ENCODE measurements at regions not wholly inside any gene's neighbourhood (a gene's known extent, or its start where the extent isn't known, plus 50 kb on each side); places are given as distances from the start of the nearest gene placed in this dataset.
"Not testable (repeated sequence)": the region's sequence is repeated elsewhere in the genome, so short reads cannot be mapped to it uniquely, and the experiment has no call there.

GRCh38 chr10:4226941-4227540 is 442.0 kb upstream of the KLF6 start:
- intact Hi-C loops (cut with DNase I), result no loop called here
- Histone ChIP-seq H3K27ac (no peak overlapping the region), H3K27me3 (ENCODE audit: low read depth) (no peaks in the 10 kb centered on the region), H3K9me3 (no peaks in the 10 kb centered on the region), H3K4me1 (no peaks in the 10 kb centered on the region), H3K4me3 (no peak overlapping the region), H3K36me3 (no peaks in the 10 kb centered on the region)
- DNase-seq, result no peak
- ATAC-seq, result no peak
- TF ChIP-seq CTCF (IDR thresholded peaks at IDR 0.05), result no peak

- no peak overlapping the region for H3K4me3 ChIP-seq
- no peak for TF ChIP-seq CTCF (IDR thresholded peaks at IDR 0.05)
- H3K4me1 ChIP-seq, result no peaks in the 10 kb centered on the region
- intact Hi-C loops (cut with DNase I), result no loop called here
- H3K27ac ChIP-seq, result no peak overlapping the region
- H3K36me3 ChIP-seq, result no peaks in the 10 kb centered on the region
- DNase-seq (no peak), ATAC-seq (no peak)
- no peaks in the 10 kb centered on the region for H3K9me3 ChIP-seq
- no peaks in the 10 kb centered on the region for H3K27me3 ChIP-seq (ENCODE audit: low read depth)
These were observed 439.2 kb upstream of the KLF6 start for GRCh38 chr10:4224178-4224577.

GRCh38 chr10:4221310-4221709 is 436.3 kb upstream of the KLF6 start:
- H3K4me1 ChIP-seq; H3K36me3 ChIP-seq; H3K9me3 ChIP-seq; ATAC-seq; DNase-seq; intact Hi-C loops (cut with DNase I); H3K4me3 ChIP-seq; H3K27ac ChIP-seq; H3K27me3 ChIP-seq (ENCODE audit: low read depth): not testable (repeated sequence)

- DNase-seq (no peak), ATAC-seq (no peak)
- intact Hi-C loops (cut with DNase I), result no loop called here
- no peak overlapping the region for H3K4me3 ChIP-seq
- no peaks in the 10 kb centered on the region for H3K27me3 ChIP-seq (ENCODE audit: low read depth)
- H3K9me3 ChIP-seq, result no peaks in the 10 kb centered on the region
- H3K27ac ChIP-seq, result no peak overlapping the region
- no peak for TF ChIP-seq CTCF (IDR thresholded peaks at IDR 0.05)
- H3K36me3 ChIP-seq, result no peaks in the 10 kb centered on the region
- no peaks in the 10 kb centered on the region for H3K4me1 ChIP-seq
These were observed 434.9 kb upstream of the KLF6 start for GRCh38 chr10:4219901-4220300.

GRCh38 chr10:4217653-4218052 is 432.6 kb upstream of the KLF6 start:
- H3K36me3 ChIP-seq, result no peaks in the 10 kb centered on the region
- DNase-seq (no peak), ATAC-seq (no peak)
- TF ChIP-seq CTCF (IDR thresholded peaks at IDR 0.05), result no peak
- H3K27ac ChIP-seq, result no peak overlapping the region
- intact Hi-C loops (cut with DNase I), result no loop called here
- H3K4me3 ChIP-seq, result no peak overlapping the region
- no peaks in the 10 kb centered on the region for H3K27me3 ChIP-seq (ENCODE audit: low read depth)
- H3K4me1 ChIP-seq, result no peaks in the 10 kb centered on the region
- H3K9me3 ChIP-seq, result no peaks in the 10 kb centered on the region

- H3K4me1 ChIP-seq, result no peaks in the 10 kb centered on the region
- H3K4me3 ChIP-seq, result no peak overlapping the region
- H3K27ac ChIP-seq, result no peak overlapping the region
- no peaks in the 10 kb centered on the region for H3K9me3 ChIP-seq
- DNase-seq (no peak), ATAC-seq (no peak)
- no peaks in the 10 kb centered on the region for H3K27me3 ChIP-seq (ENCODE audit: low read depth)
- H3K36me3 ChIP-seq, result no peaks in the 10 kb centered on the region
- intact Hi-C loops (cut with DNase I), result no loop called here
- no peak for TF ChIP-seq CTCF (IDR thresholded peaks at IDR 0.05)
These were observed 432.2 kb upstream of the KLF6 start for GRCh38 chr10:4217187-4217586.

All from lower lobe of right lung (tissue), 2 donors.